Right atrium auricular region (tissue), 2 donors: ENCODE measurements at regions not wholly inside any gene's neighbourhood (a gene's known extent, or its start where the extent isn't known, plus 50 kb on each side); places are given as distances from the start of the nearest gene placed in this dataset.

Source experiments
- DNase-seq: peaks from one replicate; pipeline ENCODE4 v3.0.0-alpha.2; 2019; ENCODE audit warnings: low spot score
- H3K27ac ChIP-seq, 2 donors: fragments of 200-600 bp; sonication (generic); 1 replicate in 1 of 2; 2 replicates in 1 of 2; pipeline ENCODE4 v1.5.1; 2016 to 2019
- H3K27me3 ChIP-seq, 2 donors: fragments of 200-600 bp; sonication (generic); one replicate each; pipeline versions ENCODE4 v1.5.1 to v1.6.0; 2017 to 2019
- H3K36me3 ChIP-seq: fragments of 200-600 bp; sonication (generic); one replicate; pipeline ENCODE4 v1.5.1; 2016
- H3K4me1 ChIP-seq, 2 donors: fragments of 200-600 bp; sonication (generic); one replicate each; pipeline versions ENCODE4 v1.5.1 to v1.6.0; 2017 to 2019
- H3K4me3 ChIP-seq, 2 donors: fragments of 200-600 bp; sonication (generic); 1 replicate in 1 of 2; 2 replicates in 1 of 2; pipeline ENCODE4 v1.5.1; 2017 to 2019; ENCODE audit warnings: mild to moderate bottlenecking in 1 of 2, moderate library complexity in 1 of 2
- H3K9me3 ChIP-seq, 2 donors: fragments of 200-600 bp; sonication (generic); one replicate each; pipeline ENCODE4 v1.5.1; 2019
- CTCF ChIP-seq, 2 donors: fragments of 200-600 bp; sonication (generic); IDR thresholded peaks; one replicate each; pipeline ENCODE4 v1.5.1; 2019; ENCODE audit warnings: antibody characterized with exemption in 2 of 2

- H3K36me3 ChIP-seq: no peaks in the 10 kb centered on the region
- H3K4me3 ChIP-seq: no peak overlapping the region
- no peak overlapping the region for H3K27ac ChIP-seq
Observed at GRCh38 chr7:156140447-156140846, 328.2 kb upstream of the SHH start.

GRCh38 chr7:156139633-156140032 is 327.4 kb upstream of the SHH start:
- H3K27ac ChIP-seq: no peak overlapping the region
- DNase-seq: no peak
- TF ChIP-seq CTCF (IDR thresholded peaks at IDR 0.05): no peak
- no peak overlapping the region for H3K4me3 ChIP-seq
- no peaks in the 10 kb centered on the region for H3K36me3 ChIP-seq
- H3K27me3 ChIP-seq: no peaks in the 10 kb centered on the region
- H3K4me1 ChIP-seq: no peaks in the 10 kb centered on the region
- no peaks in the 10 kb centered on the region for H3K9me3 ChIP-seq

More at GRCh38 chr7:156140447-156140846, 328.2 kb upstream of the SHH start:
- no peak for DNase-seq
- H3K27me3 ChIP-seq: no peaks in the 10 kb centered on the region
- no peak for TF ChIP-seq CTCF (IDR thresholded peaks at IDR 0.05)
- H3K4me1 ChIP-seq: no peaks in the 10 kb centered on the region
- no peaks in the 10 kb centered on the region for H3K9me3 ChIP-seq

DNA sequence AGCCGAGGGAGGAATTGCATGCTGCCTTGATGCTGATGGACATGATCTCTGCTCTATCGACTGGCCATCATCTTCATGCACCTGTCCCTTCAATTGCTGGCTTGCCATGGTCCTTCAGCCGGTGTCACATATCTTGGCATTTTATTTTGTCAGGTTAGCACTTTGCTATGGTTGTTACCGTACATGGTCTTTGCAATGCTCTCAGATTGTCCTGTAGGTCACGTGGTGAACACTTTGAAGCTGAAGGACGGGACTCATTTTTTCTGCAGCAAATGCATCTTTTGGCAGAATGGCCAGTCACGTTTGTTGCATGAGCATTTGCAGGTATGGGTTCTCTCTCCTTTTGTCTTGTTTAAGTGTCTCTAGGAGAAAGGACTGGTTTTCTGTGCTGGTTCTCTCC is 326.8 kb upstream of the SHH start:
- no peaks in the 10 kb centered on the region for H3K9me3 ChIP-seq
- no peaks in the 10 kb centered on the region for H3K27me3 ChIP-seq
- H3K27ac ChIP-seq: no peak overlapping the region
- H3K36me3 ChIP-seq: no peaks in the 10 kb centered on the region
- no peak for TF ChIP-seq CTCF (IDR thresholded peaks at IDR 0.05)
- no peak for DNase-seq
- H3K4me1 ChIP-seq: no peaks in the 10 kb centered on the region
- H3K4me3 ChIP-seq: no peak overlapping the region

DNA sequence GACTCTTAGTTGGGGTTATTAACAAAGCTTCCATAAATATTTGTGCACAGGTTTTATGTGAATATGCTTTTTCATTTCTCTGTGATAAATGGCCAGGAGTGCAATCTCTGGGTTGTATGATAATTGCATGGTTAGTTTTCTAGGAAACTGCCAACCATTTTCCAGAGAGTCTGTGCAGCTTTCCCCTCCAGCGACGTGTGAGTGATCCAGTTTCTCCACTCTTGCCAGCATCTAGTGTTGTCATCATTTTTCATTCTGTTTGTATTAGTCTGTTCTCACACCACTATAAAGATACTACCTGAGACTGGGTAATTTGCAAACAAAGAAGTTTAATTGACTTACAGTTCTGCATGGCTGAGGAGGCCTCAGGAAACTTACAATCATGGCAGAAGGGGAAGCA is 319.6 kb upstream of the SHH start:
- no peak overlapping the region for H3K27ac ChIP-seq
- H3K4me3 ChIP-seq: no peak overlapping the region
- H3K9me3 ChIP-seq: no peaks in the 10 kb centered on the region
- H3K27me3 ChIP-seq: no peaks in the 10 kb centered on the region
- no peaks in the 10 kb centered on the region for H3K36me3 ChIP-seq
- no peaks in the 10 kb centered on the region for H3K4me1 ChIP-seq
- TF ChIP-seq CTCF (IDR thresholded peaks at IDR 0.05): no peak
- no peak for DNase-seq

- no peak overlapping the region for H3K27ac ChIP-seq
- H3K27me3 ChIP-seq: no peaks in the 10 kb centered on the region
- H3K36me3 ChIP-seq: no peaks in the 10 kb centered on the region
- H3K4me3 ChIP-seq: no peak overlapping the region
- no peak for DNase-seq
- no peak for TF ChIP-seq CTCF (IDR thresholded peaks at IDR 0.05)
- no peaks in the 10 kb centered on the region for H3K4me1 ChIP-seq
- no peaks in the 10 kb centered on the region for H3K9me3 ChIP-seq
Observed at GRCh38 chr7:156129522-156129921, 317.3 kb upstream of the SHH start.

GRCh38 chr7:156128496-156128895 is 316.2 kb upstream of the SHH start:
- H3K27me3 ChIP-seq: no peaks in the 10 kb centered on the region
- no peak overlapping the region for H3K27ac ChIP-seq
- H3K4me1 ChIP-seq: no peaks in the 10 kb centered on the region
- no peak for DNase-seq
- no peaks in the 10 kb centered on the region for H3K36me3 ChIP-seq
- no peak for TF ChIP-seq CTCF (IDR thresholded peaks at IDR 0.05)
- H3K4me3 ChIP-seq: no peak overlapping the region
- no peaks in the 10 kb centered on the region for H3K9me3 ChIP-seq
